ENCODE measurements at regions not wholly inside any gene's neighbourhood (a gene's known extent, or its start where the extent isn't known, plus 50 kb on each side); places are given as distances from the start of the nearest gene placed in this dataset.

GRCh38 chr11:114891911-114892310 lies 213.6 kb downstream of the NXPE2 start:
- Histone ChIP-seq H2AFZ (ENCODE audit: low read depth) (no peak overlapping the region), H3K9me2 (no peaks in the 10 kb centered on the region), H3K9me3 (no peaks in the 10 kb centered on the region), H3K4me1 (ENCODE audit: control insufficient read depth in 1 of 2, insufficient read depth in 2 of 2, low read depth in 1 of 2, low read length in 1 of 2) (peaks cover 0 to 3% of the 10 kb centered on the region in 2 experiments; a peak in 2 of 4 replicates), H3K36me3 (replicated peaks in 1 of 2; ENCODE audit: control insufficient read depth in 1 of 2, insufficient read depth in 2 of 2, low read length in 1 of 2) (no peaks in the 10 kb centered on the region), H3K4me2 (no peak overlapping the region), H3K4me3 (ENCODE audit: low read depth in 2 of 2, low read length in 1 of 2) (no peak overlapping the region), H3K9ac (no peak overlapping the region), H4K20me1 (ENCODE audit: insufficient read depth) (no peaks in the 10 kb centered on the region), H3F3A (replicated peaks; ENCODE audit: insufficient read depth) (no peaks in the 10 kb centered on the region), H3K27ac (ENCODE audit: low read depth in 2 of 2, low read length in 1 of 2) (no peak overlapping the region), H3K27me3 (ENCODE audit: insufficient read depth) (no peaks in the 10 kb centered on the region), H3K79me2 (ENCODE audit: insufficient read depth) (no peaks in the 10 kb centered on the region)
- no peak for TF ChIP-seq IRF3 (IDR thresholded peaks at IDR 0.05; ENCODE audit: low read depth, low read length)
- no peak for TF ChIP-seq CHD2 (IDR thresholded peaks at IDR 0.05; ENCODE audit: low read length, partially characterized antibody)
- no peak for TF ChIP-seq NFIC (IDR thresholded peaks at IDR 0.05; ENCODE audit: borderline replicate concordance)
- no peak for TF ChIP-seq MXI1 (IDR thresholded peaks at IDR 0.05; ENCODE audit: low read depth, low read length)
- TF ChIP-seq FOXJ3 (CRISPR knock-in tag; IDR thresholded peaks at IDR 0.05) = no peak
- TF ChIP-seq NRF1 (IDR thresholded peaks at IDR 0.05; ENCODE audit: low read depth, low read length) = no peak
- TF ChIP-seq EZH2phosphoT487 (IDR thresholded peaks at IDR 0.05; ENCODE audit: borderline replicate concordance, low read depth) = no peak
- TF ChIP-seq, protein P1, sequence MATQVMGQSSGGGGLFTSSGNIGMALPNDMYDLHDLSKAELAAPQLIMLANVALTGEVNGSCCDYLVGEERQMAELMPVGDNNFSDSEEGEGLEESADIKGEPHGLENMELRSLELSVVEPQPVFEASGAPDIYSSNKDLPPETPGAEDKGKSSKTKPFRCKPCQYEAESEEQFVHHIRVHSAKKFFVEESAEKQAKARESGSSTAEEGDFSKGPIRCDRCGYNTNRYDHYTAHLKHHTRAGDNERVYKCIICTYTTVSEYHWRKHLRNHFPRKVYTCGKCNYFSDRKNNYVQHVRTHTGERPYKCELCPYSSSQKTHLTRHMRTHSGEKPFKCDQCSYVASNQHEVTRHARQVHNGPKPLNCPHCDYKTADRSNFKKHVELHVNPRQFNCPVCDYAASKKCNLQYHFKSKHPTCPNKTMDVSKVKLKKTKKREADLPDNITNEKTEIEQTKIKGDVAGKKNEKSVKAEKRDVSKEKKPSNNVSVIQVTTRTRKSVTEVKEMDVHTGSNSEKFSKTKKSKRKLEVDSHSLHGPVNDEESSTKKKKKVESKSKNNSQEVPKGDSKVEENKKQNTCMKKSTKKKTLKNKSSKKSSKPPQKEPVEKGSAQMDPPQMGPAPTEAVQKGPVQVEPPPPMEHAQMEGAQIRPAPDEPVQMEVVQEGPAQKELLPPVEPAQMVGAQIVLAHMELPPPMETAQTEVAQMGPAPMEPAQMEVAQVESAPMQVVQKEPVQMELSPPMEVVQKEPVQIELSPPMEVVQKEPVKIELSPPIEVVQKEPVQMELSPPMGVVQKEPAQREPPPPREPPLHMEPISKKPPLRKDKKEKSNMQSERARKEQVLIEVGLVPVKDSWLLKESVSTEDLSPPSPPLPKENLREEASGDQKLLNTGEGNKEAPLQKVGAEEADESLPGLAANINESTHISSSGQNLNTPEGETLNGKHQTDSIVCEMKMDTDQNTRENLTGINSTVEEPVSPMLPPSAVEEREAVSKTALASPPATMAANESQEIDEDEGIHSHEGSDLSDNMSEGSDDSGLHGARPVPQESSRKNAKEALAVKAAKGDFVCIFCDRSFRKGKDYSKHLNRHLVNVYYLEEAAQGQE (IDR thresholded peaks at IDR 0.05; ENCODE audit: low read depth, low read length) = no peak
- no peak for TF ChIP-seq RXRA (IDR thresholded peaks at IDR 0.05; ENCODE audit: borderline replicate concordance, low read depth)
- no peak for TF ChIP-seq RCOR1 (IDR thresholded peaks at IDR 0.05; ENCODE audit: low read length)
- no peak for TF ChIP-seq ELF1 (IDR thresholded peaks at IDR 0.05)
- TF ChIP-seq POLR2AphosphoS5 (IDR thresholded peaks at IDR 0.05; ENCODE audit: low read depth, low read length) = no peak
- TF ChIP-seq, protein P2, sequence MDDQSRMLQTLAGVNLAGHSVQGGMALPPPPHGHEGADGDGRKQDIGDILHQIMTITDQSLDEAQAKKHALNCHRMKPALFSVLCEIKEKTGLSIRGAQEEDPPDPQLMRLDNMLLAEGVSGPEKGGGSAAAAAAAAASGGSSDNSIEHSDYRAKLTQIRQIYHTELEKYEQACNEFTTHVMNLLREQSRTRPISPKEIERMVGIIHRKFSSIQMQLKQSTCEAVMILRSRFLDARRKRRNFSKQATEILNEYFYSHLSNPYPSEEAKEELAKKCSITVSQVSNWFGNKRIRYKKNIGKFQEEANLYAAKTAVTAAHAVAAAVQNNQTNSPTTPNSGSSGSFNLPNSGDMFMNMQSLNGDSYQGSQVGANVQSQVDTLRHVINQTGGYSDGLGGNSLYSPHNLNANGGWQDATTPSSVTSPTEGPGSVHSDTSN (IDR thresholded peaks at IDR 0.05) = no peak
- no peak for TF ChIP-seq FOSL2 (IDR thresholded peaks at IDR 0.05; ENCODE audit: borderline replicate concordance, low read depth)
- TF ChIP-seq SMC3 (IDR thresholded peaks at IDR 0.05; ENCODE audit: low read depth, low read length) = no peak
- TF ChIP-seq TCF12 (IDR thresholded peaks at IDR 0.05) = no peak
- ChIA-PET POLR2A (no interaction called here), CTCF (interaction anchor here (1.2 to 1.6 kb wide), 2 partner anchors 17 to 22 kb away, joined by 3 to 4 read pairs; no protein-coding TSS in a partner anchor)
- no peak for DNase-seq
- 29% methylated on average over 1 of the region's 1 CpG for WGBS (ENCODE audit: low lambda C conversion rate)
